PC-3 (cell line): ENCODE measurements at regions not wholly inside any gene's neighbourhood (a gene's known extent, or its start where the extent isn't known, plus 50 kb on each side); places are given as distances from the start of the nearest gene placed in this dataset.
A peak's percentile ranks its signal among the peaks of the same experiment; 100 is the strongest.

ENCODE experiments used
- ATAC-seq: fragments of 200-7000 bp; cut with Tn5 transposase; 2 replicates; pipeline ENCODE4 v1.9.1; 2020; ENCODE audit warnings: mild to moderate bottlenecking, moderate library complexity
- BruUV-seq: library from RNA; stranded (reverse); fragments of 400-500 nt; replicated peaks from 2 replicates; lab custom pipeline; 2021; lab: Mats Ljungman, UMichigan
- CTCF ChIA-PET: fragments of 300-600 bp; sonication (Branson Sonifier 250); formaldehyde crosslinking; loops from one replicate; lab custom pipeline; 2022; ENCODE audit warnings: antibody characterized with exemption; lab: Charles Lee
- POLR2A ChIA-PET: fragments of 300-600 bp; sonication (Branson Sonifier 250); formaldehyde crosslinking; loops from one replicate; lab custom pipeline; 2022; ENCODE audit warnings: antibody characterized with exemption; ENCODE audit not compliant: unreplicated experiment; lab: Charles Lee
- DNase-seq: peaks from one replicate; pipeline ENCODE4 v3.0.0-alpha.2; 2015
- H2AFZ ChIP-seq: fragments of 300-600 bp; sonication (generic); 2 replicates; pipeline ENCODE4 v1.6.0; 2016; ENCODE audit warnings: antibody characterized with exemption, low read length
- H3F3A ChIP-seq: fragments of 300-600 bp; sonication (generic); one replicate; pipeline ENCODE4 v1.6.0; 2017; ENCODE audit warnings: antibody characterized with exemption, low read length, control low read depth, mild to moderate bottlenecking; ENCODE audit not compliant: unreplicated experiment
- H3K27ac ChIP-seq: fragments of 300-600 bp; sonication (generic); 2 replicates; pipeline ENCODE4 v1.5.1; 2016; ENCODE audit warnings: mild to moderate bottlenecking, low read length
- H3K27me3 ChIP-seq: fragments of 300-600 bp; sonication (generic); 2 replicates; pipeline ENCODE4 v1.6.1; 2016; ENCODE audit warnings: low read length, mixed read lengths
- H3K36me3 ChIP-seq: fragments of 300-600 bp; sonication (generic); 2 replicates; pipeline ENCODE4 v1.6.1; 2016; ENCODE audit warnings: low read depth, mixed run types, low read length, mixed read lengths
- H3K4me1 ChIP-seq: fragments of 300-600 bp; sonication (generic); 2 replicates; pipeline ENCODE4 v1.5.1; 2016; ENCODE audit warnings: low read length; ENCODE audit not compliant: insufficient read depth
- H3K4me2 ChIP-seq: fragments of 300-600 bp; sonication (generic); 2 replicates; pipeline ENCODE4 v1.6.0; 2016; ENCODE audit warnings: low read length
- H3K4me3 ChIP-seq: fragments of 300-600 bp; sonication (generic); 2 replicates; pipeline ENCODE4 v1.5.1; 2016; ENCODE audit warnings: mild to moderate bottlenecking, low read length, mixed read lengths
- H3K79me2 ChIP-seq: fragments of 300-600 bp; sonication (generic); 2 replicates; pipeline ENCODE4 v1.6.1; 2017; ENCODE audit warnings: low read length, mixed read lengths
- H3K9ac ChIP-seq: fragments of 300-600 bp; sonication (generic); 2 replicates; pipeline ENCODE4 v1.6.0; 2016; ENCODE audit warnings: mild to moderate bottlenecking, low read length
- H3K9me2 ChIP-seq: fragments of 300-600 bp; sonication (generic); replicated peaks from 2 replicates; pipeline ENCODE4 v1.6.1; 2016; ENCODE audit warnings: mixed run types, low read length, mixed read lengths
- H3K9me3 ChIP-seq: fragments of 300-600 bp; sonication (generic); 2 replicates; pipeline ENCODE4 v1.6.1; 2016; ENCODE audit warnings: low read length, mixed read lengths
- H4K20me1 ChIP-seq: fragments of 300-600 bp; sonication (generic); 2 replicates; pipeline ENCODE4 v1.6.1; 2016; ENCODE audit warnings: low read length, mixed read lengths
- EZH2 ChIP-seq: fragments of 300-600 bp; sonication (generic); IDR thresholded peaks from one replicate; pipeline ENCODE4 v1.6.1; 2017; ENCODE audit warnings: antibody characterized with exemption, mild to moderate bottlenecking, low read length; ENCODE audit not compliant: unreplicated experiment
- EZH2phosphoT487 ChIP-seq: fragments of 300-600 bp; sonication (generic); IDR thresholded peaks from 2 replicates; pipeline ENCODE4 v1.6.1; 2018; ENCODE audit warnings: mild to moderate bottlenecking, antibody characterized with exemption, low read length, borderline replicate concordance
- intact Hi-C: fragments of 100-400 bp; cut with micrococcal nuclease; formaldehyde crosslinking; loops from 2 replicates; pipeline ENCODE4 v1.9.0; 2023
- TF ChIP-seq, protein P1 (sequence below): fragments of 300-600 bp; sonication (generic); conservative IDR thresholded peaks from 2 replicates; pipeline ENCODE4 v1.5.1; 2017; ENCODE audit warnings: antibody characterized with exemption, low read depth, mild to moderate bottlenecking, low read length

DNA sequence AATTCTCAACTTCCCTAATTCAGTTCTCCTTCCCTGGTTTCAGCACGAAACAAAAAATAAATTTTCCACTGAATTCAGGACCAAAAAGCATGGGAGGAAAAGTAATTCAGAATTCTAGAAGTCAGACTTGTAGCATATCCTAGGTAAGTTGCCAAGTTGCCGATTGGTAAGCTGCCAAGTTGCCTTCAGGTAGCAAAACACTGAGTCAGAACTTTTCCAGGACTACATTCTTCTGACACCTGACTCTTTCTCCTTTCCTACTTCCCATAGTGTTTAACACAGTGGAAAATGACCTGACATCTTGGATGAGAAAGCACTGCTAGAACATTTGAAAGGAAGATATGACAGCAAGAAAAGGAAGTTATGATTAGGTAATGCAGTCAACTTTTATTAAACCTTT is 322.8 kb downstream of the SPATA17 start:
- no peaks in the 10 kb centered on the region for H4K20me1 ChIP-seq
- H3K9ac ChIP-seq = no peak overlapping the region
- H3K36me3 ChIP-seq = no peaks in the 10 kb centered on the region
- H3K79me2 ChIP-seq = no peaks in the 10 kb centered on the region
- peaks cover 21% of the 10 kb centered on the region for H3K4me1 ChIP-seq
- no peaks in the 10 kb centered on the region for H3K9me3 ChIP-seq
- H3F3A ChIP-seq = peaks cover 4% of the 10 kb centered on the region
- ChIA-PET CTCF (interaction anchor here (0.5 kb wide), 1 partner anchor 1390 kb away, joined by 6 read pairs; no protein-coding TSS in a partner anchor), POLR2A (no interaction called here)
- peak; percentile 89 for ATAC-seq
- no TSS peak for BruUV-seq
- no peak overlapping the region for H2AFZ ChIP-seq
- H3K4me2 ChIP-seq = peak overlapping the region; percentile 44
- no peak for TF ChIP-seq EZH2phosphoT487
- no peak for TF ChIP-seq EZH2
- TF ChIP-seq, protein P1, sequence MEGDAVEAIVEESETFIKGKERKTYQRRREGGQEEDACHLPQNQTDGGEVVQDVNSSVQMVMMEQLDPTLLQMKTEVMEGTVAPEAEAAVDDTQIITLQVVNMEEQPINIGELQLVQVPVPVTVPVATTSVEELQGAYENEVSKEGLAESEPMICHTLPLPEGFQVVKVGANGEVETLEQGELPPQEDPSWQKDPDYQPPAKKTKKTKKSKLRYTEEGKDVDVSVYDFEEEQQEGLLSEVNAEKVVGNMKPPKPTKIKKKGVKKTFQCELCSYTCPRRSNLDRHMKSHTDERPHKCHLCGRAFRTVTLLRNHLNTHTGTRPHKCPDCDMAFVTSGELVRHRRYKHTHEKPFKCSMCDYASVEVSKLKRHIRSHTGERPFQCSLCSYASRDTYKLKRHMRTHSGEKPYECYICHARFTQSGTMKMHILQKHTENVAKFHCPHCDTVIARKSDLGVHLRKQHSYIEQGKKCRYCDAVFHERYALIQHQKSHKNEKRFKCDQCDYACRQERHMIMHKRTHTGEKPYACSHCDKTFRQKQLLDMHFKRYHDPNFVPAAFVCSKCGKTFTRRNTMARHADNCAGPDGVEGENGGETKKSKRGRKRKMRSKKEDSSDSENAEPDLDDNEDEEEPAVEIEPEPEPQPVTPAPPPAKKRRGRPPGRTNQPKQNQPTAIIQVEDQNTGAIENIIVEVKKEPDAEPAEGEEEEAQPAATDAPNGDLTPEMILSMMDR = no peak
- intact Hi-C loops = loop anchor here (1.0 to 2.0 kb wide), 2 partner anchors 11 to 71 kb away; no protein-coding TSS in a partner anchor
- H3K9me2 ChIP-seq = no peaks in the 10 kb centered on the region
- H3K27ac ChIP-seq = peak overlapping the region; percentile 52
- no peaks in the 10 kb centered on the region for H3K27me3 ChIP-seq
- peak overlapping the region; percentile 11; the same call in 1 of the 2 replicates for H3K4me3 ChIP-seq
- DNase-seq = peak; percentile 100

DNA sequence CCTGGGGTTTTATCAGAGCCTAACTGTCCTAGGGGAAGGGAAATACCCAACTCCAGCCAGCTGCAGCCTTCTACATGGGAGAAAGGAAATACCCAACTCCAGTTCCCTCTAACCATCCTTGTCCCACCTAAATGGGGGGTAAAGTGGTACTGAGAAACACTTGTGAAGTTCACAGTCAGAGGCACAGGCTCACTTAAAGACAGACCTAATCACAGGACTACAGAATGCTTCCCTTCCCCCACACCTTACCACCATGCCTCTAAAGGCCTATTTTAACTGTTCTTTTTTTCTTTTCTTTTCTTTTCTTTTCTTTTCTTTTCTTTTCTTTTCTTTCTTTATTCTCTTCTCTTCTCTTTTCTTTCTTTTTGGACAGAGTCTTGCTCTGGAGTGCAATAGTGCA is 324.6 kb downstream of the SPATA17 start:
- H3K9me3 ChIP-seq = no peaks in the 10 kb centered on the region
- DNase-seq (no peak), ATAC-seq (no peak)
- peaks cover 4% of the 10 kb centered on the region for H3F3A ChIP-seq
- ChIA-PET POLR2A (no interaction called here), CTCF (no interaction called here)
- TF ChIP-seq, protein P1 = no peak
- TF ChIP-seq EZH2phosphoT487 (no peak), EZH2 (no peak)
- H4K20me1 ChIP-seq = no peaks in the 10 kb centered on the region
- H3K27ac ChIP-seq = no peak overlapping the region
- BruUV-seq = no TSS peak
- no peak overlapping the region for H3K4me2 ChIP-seq
- H3K79me2 ChIP-seq = no peaks in the 10 kb centered on the region
- H3K36me3 ChIP-seq = no peaks in the 10 kb centered on the region
- no peak overlapping the region for H3K4me3 ChIP-seq
- H2AFZ ChIP-seq = no peak overlapping the region
- H3K4me1 ChIP-seq = peaks cover 21% of the 10 kb centered on the region
- no peaks in the 10 kb centered on the region for H3K27me3 ChIP-seq
- no peaks in the 10 kb centered on the region for H3K9me2 ChIP-seq
- intact Hi-C loops = loop anchor here (2.0 kb wide), 1 partner anchor 69 kb away; no protein-coding TSS in a partner anchor
- H3K9ac ChIP-seq = no peak overlapping the region

DNA sequence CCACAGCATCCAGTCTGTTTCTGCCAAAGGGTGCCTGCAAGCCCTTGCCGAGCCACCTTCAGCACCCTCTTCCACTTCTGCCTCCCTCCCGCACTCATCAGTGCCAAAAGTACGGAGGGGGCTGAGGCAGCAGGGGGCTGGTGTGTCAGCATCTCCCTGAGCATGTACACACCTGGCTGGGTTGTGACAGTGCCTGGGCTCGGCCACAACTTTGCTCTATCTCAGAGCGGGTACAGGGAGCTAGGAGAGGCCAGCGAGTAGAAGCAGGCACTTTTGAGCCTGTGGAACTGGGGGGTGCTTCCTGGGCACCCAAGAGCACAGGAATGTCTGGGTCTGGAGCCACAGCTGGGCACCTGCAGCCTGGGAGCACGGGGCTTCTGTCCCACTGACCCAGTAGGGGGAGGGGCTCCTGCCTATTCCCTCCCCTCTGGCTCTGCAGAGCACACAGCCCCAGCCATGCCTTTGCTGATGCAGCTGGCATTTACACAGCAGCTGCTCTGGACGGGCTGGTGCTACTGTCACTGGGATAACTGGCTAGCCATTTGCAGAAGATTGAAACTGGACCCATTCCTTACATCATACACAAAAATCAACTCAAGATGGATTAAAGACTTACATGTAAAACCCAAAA is 319.8 kb upstream of the RRP15 start:
- CTCF ChIA-PET = interaction anchor here (0.5 kb wide), 1 partner anchor 1239 kb away, joined by 3 read pairs; no protein-coding TSS in a partner anchor
- Histone ChIP-seq H3K9me3 (peaks cover 9% of the 10 kb centered on the region; the same call in 1 of the 2 replicates), H3K27me3 (no peaks in the 10 kb centered on the region), H3K79me2 (no peaks in the 10 kb centered on the region), H3K9ac (no peak overlapping the region), H4K20me1 (no peaks in the 10 kb centered on the region), H3K4me1 (no peaks in the 10 kb centered on the region), H3K27ac (no peak overlapping the region), H3K4me3 (no peak overlapping the region), H3K4me2 (no peak overlapping the region), H3K9me2 (no peaks in the 10 kb centered on the region), H3K36me3 (no peaks in the 10 kb centered on the region), H3F3A (no peaks in the 10 kb centered on the region), H2AFZ (no peak overlapping the region)
- POLR2A ChIA-PET = no interaction called here
- BruUV-seq = no TSS peak
- no peak for TF ChIP-seq EZH2phosphoT487
- no peak for TF ChIP-seq EZH2
- TF ChIP-seq, protein P1 = no peak
- ATAC-seq (peak; percentile 29), DNase-seq (no peak)
- intact Hi-C loops = no loop called here
